ENCODE measurements at regions not wholly inside any gene's neighbourhood (a gene's known extent, or its start where the extent isn't known, plus 50 kb on each side); places are given as distances from the start of the nearest gene placed in this dataset.

- Histone ChIP-seq H2AFZ (ENCODE audit: insufficient read depth, low read depth, low read length, poor library complexity, severe bottlenecking) (no peak overlapping the region), H3K9me3 (ENCODE audit: control extremely low read depth in 1 of 3, control insufficient read depth in 2 of 3, insufficient read depth in 1 of 3, low read length in 2 of 3) (no peaks in the 10 kb centered on the region), H3K4me2 (replicated peaks; ENCODE audit: low read depth, low read length, poor library complexity, severe bottlenecking) (no peak overlapping the region), H3K36me3 (replicated peaks in 1 of 2; ENCODE audit: control extremely low read depth in 1 of 2, control insufficient read depth in 1 of 2, extremely low read depth in 1 of 2, insufficient read depth in 2 of 2, low read length in 1 of 2) (no peaks in the 10 kb centered on the region), H3K27me3 (replicated peaks in 1 of 4; ENCODE audit: control extremely low read depth in 1 of 4, control insufficient read depth in 3 of 4, insufficient read depth in 4 of 4, low read length in 3 of 4) (no peaks in the 10 kb centered on the region), H3K27ac (ENCODE audit: low read length in 2 of 2) (no peak overlapping the region), H4K20me1 (ENCODE audit: control insufficient read depth, insufficient read depth, low read length, poor library complexity, severe bottlenecking) (no peaks in the 10 kb centered on the region), H3K9ac (ENCODE audit: low read length) (no peak overlapping the region), H3K4me1 (ENCODE audit: control insufficient read depth in 2 of 2, insufficient read depth in 2 of 2, low read length in 2 of 2) (no peaks in the 10 kb centered on the region), H3K4me3 (ENCODE audit: control extremely low read depth in 1 of 5, extremely low read depth in 1 of 5, insufficient read depth in 1 of 5, low read depth in 2 of 5, low read length in 4 of 5) (no peak overlapping the region), H3K79me2 (ENCODE audit: control insufficient read depth, insufficient read depth, low read length) (no peaks in the 10 kb centered on the region)
- DNase-seq = no peak
- intact Hi-C loops (cut with micrococcal nuclease) = no loop called here
- TF ChIP-seq EZH2 (IDR thresholded peaks at IDR 0.05; ENCODE audit: borderline replicate concordance, insufficient read depth, low read depth, low read length, poor library complexity, severe bottlenecking) (no peak), CTCF (IDR thresholded peaks at IDR 0.05) (no peak)
- no peaks in the 10 kb centered on the region for H3K4me1 Mint-ChIP-seq
- WGBS (ENCODE audit: insufficient coverage) = 100% methylated on average over 1 of the region's 3 CpGs
- no peak for ATAC-seq (ENCODE audit: low read depth)
- no peak overlapping the region for H3K27ac Mint-ChIP-seq
- no peaks in the 10 kb centered on the region for H3K27me3 Mint-ChIP-seq
- ChIA-PET CTCF (no interaction called here), POLR2A (no interaction called here)
- peaks cover 3% of the 10 kb centered on the region for H3K9me3 Mint-ChIP-seq (ENCODE audit: insufficient read depth)
- H3K4me3 Mint-ChIP-seq = no peak overlapping the region
Measured at GRCh38 chr4:97496298-97496873, 646.9 kb downstream of the STPG2 start.

- Histone ChIP-seq H3K36me3 (replicated peaks in 1 of 2; ENCODE audit: control extremely low read depth in 1 of 2, control insufficient read depth in 1 of 2, extremely low read depth in 1 of 2, insufficient read depth in 2 of 2, low read length in 1 of 2) (no peaks in the 10 kb centered on the region), H2AFZ (ENCODE audit: insufficient read depth, low read depth, low read length, poor library complexity, severe bottlenecking) (no peak overlapping the region), H3K4me3 (ENCODE audit: control extremely low read depth in 1 of 5, extremely low read depth in 1 of 5, insufficient read depth in 1 of 5, low read depth in 2 of 5, low read length in 4 of 5) (no peak overlapping the region), H3K4me1 (ENCODE audit: control insufficient read depth in 2 of 2, insufficient read depth in 2 of 2, low read length in 2 of 2) (no peaks in the 10 kb centered on the region), H3K27me3 (replicated peaks in 1 of 4; ENCODE audit: control extremely low read depth in 1 of 4, control insufficient read depth in 3 of 4, insufficient read depth in 4 of 4, low read length in 3 of 4) (no peaks in the 10 kb centered on the region), H3K9me3 (ENCODE audit: control extremely low read depth in 1 of 3, control insufficient read depth in 2 of 3, insufficient read depth in 1 of 3, low read length in 2 of 3) (no peaks in the 10 kb centered on the region), H3K4me2 (replicated peaks; ENCODE audit: low read depth, low read length, poor library complexity, severe bottlenecking) (no peak overlapping the region), H3K79me2 (ENCODE audit: control insufficient read depth, insufficient read depth, low read length) (no peaks in the 10 kb centered on the region), H3K9ac (ENCODE audit: low read length) (no peak overlapping the region), H4K20me1 (ENCODE audit: control insufficient read depth, insufficient read depth, low read length, poor library complexity, severe bottlenecking) (no peaks in the 10 kb centered on the region), H3K27ac (ENCODE audit: low read length in 2 of 2) (no peak overlapping the region)
- intact Hi-C loops (cut with micrococcal nuclease) = no loop called here
- TF ChIP-seq CTCF (IDR thresholded peaks at IDR 0.05) (no peak), EZH2 (IDR thresholded peaks at IDR 0.05; ENCODE audit: borderline replicate concordance, insufficient read depth, low read depth, low read length, poor library complexity, severe bottlenecking) (no peak)
- Mint-ChIP-seq H3K4me3 (no peak overlapping the region), H3K4me1 (no peaks in the 10 kb centered on the region), H3K27me3 (no peaks in the 10 kb centered on the region), H3K27ac (no peak overlapping the region), H3K9me3 (ENCODE audit: insufficient read depth) (no peaks in the 10 kb centered on the region)
- DNase-seq = no peak
- WGBS (ENCODE audit: insufficient coverage) = no CpG with 5 or more reads among the region's 3 CpGs
- ChIA-PET CTCF (no interaction called here), POLR2A (no interaction called here)
- no peak for ATAC-seq (ENCODE audit: low read depth)
Measured at GRCh38 chr4:97498875-97499274, 644.4 kb downstream of the STPG2 start.
